Forelimb muscle (tissue), 1 donor: ENCODE measurements at regions not wholly inside any gene's neighbourhood (a gene's known extent, or its start where the extent isn't known, plus 50 kb on each side); places are given as distances from the start of the nearest gene placed in this dataset.
"Not testable (repeated sequence)": the region's sequence is repeated elsewhere in the genome, so short reads cannot be mapped to it uniquely, and the experiment has no call there.

Source experiments
- DNase-seq: peaks from one replicate; pipeline ENCODE4 v3.0.0-alpha.2; 2013; ENCODE audit warnings: low read depth

DNA sequence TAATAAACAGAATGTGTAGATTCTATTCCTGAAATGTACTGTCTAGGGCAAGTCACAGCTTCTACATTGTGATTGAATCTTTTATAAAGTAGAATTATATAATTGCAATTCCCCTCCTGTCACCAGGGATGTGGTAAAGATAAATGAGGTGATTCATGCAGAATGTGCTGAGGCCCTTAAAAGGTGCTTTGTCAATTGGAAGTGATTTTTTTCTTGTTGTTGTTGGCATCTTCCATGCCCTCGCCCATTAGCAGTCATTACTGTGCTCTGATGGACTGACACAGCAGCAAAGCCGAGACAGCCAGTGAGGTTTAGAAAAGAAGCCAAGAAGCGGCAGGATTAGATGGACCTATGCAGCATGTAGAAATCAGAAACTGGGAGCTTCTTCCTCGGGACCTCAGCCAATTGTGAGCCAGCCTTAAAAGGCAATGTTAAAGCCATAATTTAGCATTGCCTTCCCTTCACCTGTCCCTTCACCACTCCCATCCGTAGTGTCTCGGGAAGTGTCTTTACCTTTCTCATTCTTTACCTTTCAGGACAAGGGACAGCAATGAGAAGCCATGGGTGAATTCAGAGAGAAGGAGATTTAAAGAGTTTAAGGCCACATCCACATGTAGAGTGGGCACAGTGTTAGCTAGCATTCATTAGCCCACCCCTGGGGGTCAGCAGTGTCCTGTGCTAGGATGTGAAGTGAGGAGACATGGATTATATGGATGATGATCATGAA lies 257.8 kb downstream of the PLK2 start:
- no peak for DNase-seq

DNA sequence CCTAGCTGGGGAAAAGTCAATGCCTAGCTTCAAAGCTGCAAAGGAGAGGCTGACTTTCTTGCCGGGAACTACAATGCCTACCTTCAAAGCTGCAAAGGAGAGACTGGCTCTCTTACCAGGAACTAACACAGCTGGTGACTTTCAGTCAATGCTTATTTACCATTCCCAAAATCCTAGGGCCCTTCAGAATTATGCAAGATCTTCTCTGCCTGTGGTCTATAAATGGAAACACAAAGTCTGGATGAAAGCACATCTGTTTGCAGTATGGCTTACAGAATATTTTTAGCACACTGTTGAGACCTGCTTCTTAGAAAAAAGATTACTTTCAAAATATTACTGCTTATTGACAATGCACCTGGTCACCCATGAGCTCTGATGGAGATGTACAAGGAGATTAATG lies 259.4 kb downstream of the PLK2 start:
- no peak for DNase-seq

GRCh38 chr5:58199087-58199486 lies 260.8 kb downstream of the PLK2 start:
- DNase-seq: no peak

DNA sequence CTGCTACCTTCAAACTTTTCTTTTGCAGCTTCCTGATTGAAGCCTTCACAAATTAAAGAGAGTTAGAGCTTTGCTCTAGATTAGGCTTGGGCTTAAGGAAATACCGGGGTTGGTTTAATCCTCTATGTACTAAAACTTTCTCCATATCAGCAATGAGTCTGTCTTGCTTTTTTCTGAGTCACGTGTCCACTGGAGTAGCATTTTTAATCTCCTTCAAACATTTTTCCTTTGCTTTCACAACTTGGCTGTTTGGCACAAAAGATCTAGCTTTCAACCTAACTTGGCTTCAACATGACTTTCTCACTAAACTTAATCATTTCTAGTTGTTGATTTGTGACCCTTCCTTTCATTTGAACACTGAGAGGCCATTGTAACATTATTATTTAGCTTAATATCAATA lies 261.6 kb downstream of the PLK2 start:
- no peak for DNase-seq

DNA sequence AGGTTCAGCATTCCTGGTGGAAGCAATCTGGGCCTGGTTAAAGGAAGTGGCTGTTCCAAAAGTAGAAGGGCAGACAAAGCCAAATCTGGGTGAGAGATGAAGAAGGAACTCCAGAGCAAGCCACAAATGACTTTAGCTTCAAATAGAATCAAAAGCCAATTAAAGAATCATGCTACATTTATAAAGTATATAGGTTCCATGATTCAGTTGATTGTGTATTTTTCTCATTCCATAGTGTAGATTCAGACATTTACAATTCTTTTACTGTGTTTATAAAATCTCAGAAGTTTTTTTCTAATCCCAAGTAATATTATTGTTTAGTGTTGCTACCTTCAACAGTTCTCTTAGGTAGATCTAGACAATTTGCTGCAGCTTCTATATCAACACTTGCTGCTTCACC lies 262.0 kb downstream of the PLK2 start:
- DNase-seq: no peak

DNA sequence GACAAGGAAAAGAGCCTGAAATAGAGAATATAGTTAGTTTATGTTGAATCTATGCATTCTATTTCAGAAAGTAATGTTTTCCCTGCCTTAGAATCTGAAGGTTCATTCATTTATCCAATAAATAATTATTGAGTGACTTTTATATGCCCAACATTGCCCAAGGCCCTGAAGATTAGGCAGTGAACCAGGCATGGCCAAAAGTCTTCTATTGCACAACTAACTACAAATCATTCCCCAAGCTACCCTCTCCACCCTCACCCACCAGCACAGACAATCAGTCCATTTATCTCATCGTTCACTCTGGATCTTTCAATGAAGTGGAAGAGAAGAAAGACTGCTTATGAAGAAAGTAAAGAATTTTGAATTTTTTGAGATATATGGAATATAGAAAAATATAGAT lies 268.4 kb downstream of the PLK2 start:
- no peak for DNase-seq

DNA sequence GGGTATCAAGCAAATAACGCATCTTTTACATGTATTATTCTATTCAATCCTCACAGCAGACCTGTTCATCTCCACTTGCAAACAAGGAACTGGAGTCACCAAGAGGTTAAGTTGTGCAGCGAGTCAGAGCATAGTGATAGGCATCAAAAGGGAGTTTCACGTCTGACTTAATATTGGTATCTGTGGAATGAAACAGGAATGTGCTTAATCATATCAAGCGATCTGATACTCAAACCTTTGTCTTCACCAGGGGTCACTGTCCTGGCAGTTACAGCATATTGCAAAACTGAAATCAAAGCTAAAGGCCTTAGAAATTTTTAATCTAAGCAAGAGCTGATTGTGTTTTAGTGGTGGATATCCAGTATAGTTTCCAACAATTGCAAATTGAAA lies 271.6 kb downstream of the PLK2 start:
- DNase-seq: no peak

DNA sequence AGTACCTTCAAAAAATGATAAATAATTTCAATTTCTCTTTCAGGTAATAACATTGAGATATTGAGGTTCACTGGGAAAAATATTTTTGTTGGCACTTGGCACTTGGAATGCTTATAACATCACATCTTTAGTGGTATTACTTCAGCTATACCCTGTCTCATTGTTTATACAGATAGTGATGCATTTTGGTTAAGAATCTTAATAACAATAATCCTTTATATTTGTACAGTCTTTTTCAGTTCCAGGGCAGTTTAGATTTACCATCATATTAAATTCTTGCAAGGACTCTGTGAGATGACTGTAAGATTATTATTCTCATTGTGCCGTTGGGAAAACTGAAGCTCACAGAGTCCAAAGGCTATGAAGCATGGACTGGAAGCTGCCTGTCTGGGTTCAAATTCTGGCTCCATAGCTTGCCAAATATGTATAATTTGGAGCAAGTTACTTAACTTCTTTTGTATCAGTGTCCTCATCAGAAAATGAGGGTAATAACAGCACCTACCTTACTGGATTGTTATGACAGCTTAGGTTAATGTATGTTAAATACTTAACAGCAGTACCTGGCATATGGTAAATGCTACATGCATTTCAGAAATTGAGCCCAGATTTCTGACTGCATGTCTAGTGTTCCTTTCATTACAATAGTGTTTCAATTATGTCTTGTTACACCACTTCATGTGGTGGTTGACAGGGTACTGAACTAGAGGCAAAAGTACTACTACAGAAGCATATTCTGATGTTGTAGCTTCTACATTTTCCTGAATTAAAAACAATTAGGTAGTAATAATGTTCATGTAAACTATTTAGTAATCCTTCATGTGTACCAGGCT lies 272.2 kb downstream of the PLK2 start:
- no peak for DNase-seq

GRCh38 chr5:58185801-58186200 lies 274.1 kb downstream of the PLK2 start:
- DNase-seq: no peak

DNA sequence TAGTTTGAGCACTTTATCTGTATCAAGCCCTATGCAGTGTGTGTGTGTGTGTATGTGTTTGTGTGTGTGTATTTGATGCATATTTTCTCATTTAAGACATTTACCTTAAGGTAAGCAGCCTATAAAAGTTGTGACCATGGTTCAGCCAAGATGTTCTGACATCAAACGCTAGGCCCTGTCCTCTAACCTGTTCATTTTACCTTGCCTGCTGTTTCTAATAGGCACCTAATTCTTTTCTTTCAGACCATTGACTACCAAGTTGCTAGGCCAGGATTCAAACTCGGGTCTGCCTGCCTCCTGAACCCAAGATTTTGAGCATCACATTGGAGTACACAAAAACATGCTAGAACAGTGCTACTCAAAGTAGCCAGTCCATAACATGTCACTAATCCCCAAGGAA lies 274.5 kb downstream of the PLK2 start:
- no peak for DNase-seq

DNA sequence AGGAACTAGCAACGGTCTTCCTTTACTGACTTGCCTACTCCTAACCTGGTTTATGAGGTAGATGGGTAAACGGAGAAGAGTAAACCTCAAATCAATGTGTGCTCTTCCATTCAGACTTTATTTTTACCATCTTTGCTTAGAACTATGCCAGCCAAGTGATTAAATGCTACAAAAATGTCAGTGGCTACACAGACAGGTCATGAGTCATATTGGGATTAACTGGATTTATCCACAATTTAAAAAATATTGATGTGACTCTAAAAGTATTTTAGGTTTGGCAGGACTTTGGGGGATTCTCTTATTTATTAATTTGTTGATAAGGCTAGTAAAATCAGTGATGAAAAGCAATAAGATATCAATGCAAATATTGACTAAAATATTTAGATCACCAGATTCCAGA lies 275.0 kb downstream of the PLK2 start:
- no peak for DNase-seq

DNA sequence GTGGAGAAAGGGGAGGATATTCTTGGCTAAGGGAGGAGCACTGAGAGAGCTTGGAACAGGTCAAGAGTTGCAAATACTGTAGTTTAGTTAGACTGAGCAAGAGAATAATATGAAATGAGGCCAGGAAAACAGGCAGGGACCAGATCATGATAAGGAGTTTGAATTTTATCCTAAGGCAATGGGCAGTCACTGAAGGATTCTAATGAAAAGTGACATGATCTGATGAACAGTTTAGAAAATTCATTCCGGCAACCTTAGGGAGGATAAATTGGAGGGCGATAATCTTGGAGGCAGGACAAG lies 276.1 kb downstream of the PLK2 start:
- DNase-seq: no peak

DNA sequence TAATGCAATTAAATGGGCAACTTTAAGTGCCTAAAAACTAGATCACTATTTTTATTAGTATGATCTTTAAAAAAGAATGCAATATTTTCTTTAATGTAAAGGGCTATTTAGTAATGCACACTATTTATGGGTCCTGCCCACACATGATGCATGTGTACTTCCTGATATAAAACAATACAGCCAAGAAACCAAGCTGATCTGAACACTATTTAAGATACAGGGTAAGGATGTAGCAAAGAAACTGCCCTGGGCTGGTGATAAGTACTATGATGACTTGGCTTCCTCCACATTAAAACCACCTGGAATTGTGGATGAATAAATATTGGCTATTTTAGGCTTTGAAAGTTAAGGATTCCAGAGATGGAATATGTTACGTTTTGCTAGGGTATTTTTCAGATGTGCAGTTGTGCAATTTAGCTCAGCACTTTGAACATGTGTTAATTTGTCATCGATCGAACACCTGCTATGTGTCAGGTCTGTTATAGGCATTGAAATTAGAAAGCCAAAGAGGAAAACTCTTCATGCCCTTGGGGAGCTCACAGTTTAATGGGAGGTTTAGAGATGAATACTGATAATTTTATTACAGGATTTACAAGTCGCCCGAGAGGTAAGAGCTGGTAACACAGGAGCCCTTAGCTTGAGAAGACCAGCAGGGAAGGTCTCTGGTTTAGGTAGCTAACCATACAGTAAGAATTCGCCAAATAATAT lies 276.7 kb downstream of the PLK2 start:
- no peak for DNase-seq

DNA sequence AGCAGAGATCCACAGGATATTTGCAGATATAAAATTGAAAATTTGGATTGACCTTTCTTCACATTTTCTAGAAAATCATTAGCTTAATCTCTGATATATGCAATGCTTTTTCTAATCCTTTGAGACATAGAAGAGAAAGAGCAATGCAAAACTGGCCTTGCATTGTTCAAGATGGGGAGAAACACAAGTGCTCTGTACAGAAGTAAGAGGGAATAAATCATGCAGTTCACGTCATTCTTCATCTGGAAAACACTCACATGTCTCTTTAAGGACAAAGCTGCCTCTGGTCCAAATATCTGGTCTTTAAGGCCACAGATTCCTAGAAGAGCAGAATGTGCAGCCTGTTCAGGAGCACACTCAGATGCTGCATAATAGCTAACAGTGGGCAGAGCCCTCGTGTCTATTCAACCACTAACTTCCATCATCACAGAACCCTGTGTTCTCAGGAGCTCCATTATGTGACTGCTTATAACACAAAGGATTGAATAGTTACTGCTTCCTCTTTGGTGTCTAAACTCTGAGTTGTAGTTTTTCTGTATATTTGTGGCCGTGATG lies 277.5 kb downstream of the PLK2 start:
- DNase-seq: no peak

DNA sequence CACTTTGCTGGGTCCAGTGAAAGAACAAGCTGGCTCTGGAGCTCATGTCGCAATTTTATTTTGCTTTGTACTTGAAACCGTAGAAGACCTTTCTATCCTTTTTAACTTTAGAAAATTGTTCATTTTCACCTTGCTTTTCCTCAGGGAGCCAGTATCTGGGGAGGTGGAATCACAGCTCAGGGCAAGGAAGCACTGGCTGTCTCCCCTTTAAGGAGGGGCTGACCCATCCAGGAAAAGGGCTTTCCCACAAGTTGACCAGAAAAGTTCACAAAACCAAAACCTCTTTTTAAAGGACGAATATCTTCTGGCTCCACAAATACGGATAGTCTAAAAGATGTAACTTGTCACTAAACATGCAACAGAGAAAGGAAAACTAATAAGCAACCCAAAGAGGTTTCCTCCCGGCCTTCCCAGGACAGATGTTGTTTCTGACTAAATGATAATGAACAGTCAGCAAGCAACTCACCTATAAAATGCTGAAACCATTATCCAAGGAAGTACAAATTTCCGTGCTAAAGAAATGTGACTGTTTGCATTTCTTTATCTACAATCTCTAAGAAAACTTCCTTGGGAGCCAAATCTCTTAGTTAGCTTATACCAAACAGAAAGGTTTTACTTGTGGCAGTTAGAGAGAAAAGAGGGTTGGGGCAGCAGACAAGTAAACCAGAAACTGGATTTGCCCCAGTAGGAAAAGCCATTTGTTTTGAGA lies 278.2 kb downstream of the PLK2 start:
- DNase-seq: no peak

DNA sequence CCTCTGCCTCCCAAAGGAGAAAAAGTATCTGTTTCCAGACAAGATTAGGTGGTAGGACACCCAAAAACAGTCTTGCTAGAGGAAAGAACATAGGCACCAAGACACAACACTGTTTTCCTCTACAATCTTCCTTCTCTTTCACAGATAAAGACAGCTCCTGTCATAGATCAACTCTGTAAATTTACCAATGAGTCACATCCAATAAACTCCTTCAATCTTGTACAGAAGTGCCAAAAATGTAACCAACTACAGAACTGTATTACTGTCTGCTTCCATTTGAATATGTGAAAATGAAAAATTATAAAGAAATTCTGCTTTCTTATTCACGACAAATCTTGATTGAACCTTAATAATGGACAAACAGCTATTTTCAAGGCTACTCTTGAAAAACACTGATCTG lies 286.9 kb downstream of the PLK2 start:
- no peak for DNase-seq

GRCh38 chr5:58165152-58165551 lies 294.7 kb downstream of the PLK2 start:
- DNase-seq: no peak

- not testable (repeated sequence) for DNase-seq
These were observed 298.0 kb downstream of the PLK2 start for GRCh38 chr5:58161889-58162288.

GRCh38 chr5:58156973-58157701 lies 302.7 kb downstream of the PLK2 start:
- DNase-seq: peak; percentile 54

GRCh38 chr5:58156361-58156760 lies 303.5 kb downstream of the PLK2 start:
- no peak for DNase-seq

DNA sequence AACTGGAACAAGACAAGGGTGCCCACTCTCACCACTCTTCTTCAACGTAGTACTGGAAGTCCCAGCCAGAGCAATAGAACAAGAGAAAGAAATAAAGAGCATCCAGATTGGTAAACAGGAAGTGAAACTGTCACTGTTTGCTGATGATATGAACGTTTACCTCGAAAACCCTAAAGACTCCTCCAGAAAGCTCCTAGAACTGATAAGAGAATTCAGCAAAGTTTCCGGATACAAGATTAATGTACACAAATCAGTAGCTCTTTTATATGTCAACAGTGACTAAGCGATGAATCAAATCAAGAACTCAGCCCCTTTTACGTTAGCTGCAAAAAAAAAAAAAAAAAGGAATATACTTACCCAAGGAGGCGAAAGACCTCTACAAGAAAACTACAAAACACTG lies 306.6 kb downstream of the PLK2 start:
- DNase-seq: no peak
